Fibroblast of mammary gland (primary cell): ENCODE measurements at regions not wholly inside any gene's neighbourhood (a gene's known extent, or its start where the extent isn't known, plus 50 kb on each side); places are given as distances from the start of the nearest gene placed in this dataset.

ENCODE experiments used
- DNase-seq: peaks from one replicate; pipeline ENCODE4 v3.0.0-alpha.2; 2010; ENCODE audit warnings: low read depth
- H3K4me3 ChIP-seq: 2 replicates; pipeline ENCODE4 v1.5.1; 2011; ENCODE audit warnings: low read depth, mild to moderate bottlenecking, low read length, moderate library complexity; ENCODE audit not compliant: control insufficient read depth
- TF ChIP-seq, protein P1 (sequence below): conservative IDR thresholded peaks from 2 replicates; pipeline ENCODE4 v1.5.1; 2011; ENCODE audit warnings: low read depth, low read length, inconsistent platforms; ENCODE audit not compliant: control insufficient read depth, insufficient read depth

DNA sequence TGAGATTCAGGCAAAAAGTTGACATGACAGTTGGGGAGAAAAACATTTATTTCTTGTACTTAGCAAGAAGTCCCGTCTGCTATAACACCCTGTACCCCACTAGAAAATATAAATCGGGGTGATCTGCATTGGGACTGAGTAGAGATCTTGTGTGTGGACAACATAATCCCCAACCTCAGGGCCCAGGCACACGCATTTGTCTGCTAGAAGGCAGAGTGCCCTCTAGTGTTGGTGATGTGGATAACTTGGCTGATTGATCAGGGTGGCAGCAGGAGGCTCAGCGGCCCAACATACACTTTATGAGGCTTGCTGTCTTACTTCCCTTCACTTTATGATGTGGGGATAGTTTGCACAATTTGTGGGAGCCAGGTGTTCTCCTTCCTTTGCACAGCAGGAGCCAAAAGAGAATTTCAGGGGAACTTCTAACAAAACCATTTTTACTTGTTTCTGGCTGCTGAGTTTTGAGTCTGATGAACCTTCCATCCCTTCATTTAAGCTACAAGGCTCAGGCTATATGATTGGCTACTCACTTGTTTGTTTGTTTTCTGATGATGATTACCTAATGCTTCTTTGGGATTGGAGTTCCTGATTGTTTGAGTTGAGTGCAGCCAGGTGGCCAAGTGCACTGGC, 263.2 kb downstream of the DMAC1 start:
- DNase-seq: peak; percentile 66
- TF ChIP-seq, protein P1, sequence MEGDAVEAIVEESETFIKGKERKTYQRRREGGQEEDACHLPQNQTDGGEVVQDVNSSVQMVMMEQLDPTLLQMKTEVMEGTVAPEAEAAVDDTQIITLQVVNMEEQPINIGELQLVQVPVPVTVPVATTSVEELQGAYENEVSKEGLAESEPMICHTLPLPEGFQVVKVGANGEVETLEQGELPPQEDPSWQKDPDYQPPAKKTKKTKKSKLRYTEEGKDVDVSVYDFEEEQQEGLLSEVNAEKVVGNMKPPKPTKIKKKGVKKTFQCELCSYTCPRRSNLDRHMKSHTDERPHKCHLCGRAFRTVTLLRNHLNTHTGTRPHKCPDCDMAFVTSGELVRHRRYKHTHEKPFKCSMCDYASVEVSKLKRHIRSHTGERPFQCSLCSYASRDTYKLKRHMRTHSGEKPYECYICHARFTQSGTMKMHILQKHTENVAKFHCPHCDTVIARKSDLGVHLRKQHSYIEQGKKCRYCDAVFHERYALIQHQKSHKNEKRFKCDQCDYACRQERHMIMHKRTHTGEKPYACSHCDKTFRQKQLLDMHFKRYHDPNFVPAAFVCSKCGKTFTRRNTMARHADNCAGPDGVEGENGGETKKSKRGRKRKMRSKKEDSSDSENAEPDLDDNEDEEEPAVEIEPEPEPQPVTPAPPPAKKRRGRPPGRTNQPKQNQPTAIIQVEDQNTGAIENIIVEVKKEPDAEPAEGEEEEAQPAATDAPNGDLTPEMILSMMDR: peak; percentile 82
- no peak overlapping the region for H3K4me3 ChIP-seq

DNA sequence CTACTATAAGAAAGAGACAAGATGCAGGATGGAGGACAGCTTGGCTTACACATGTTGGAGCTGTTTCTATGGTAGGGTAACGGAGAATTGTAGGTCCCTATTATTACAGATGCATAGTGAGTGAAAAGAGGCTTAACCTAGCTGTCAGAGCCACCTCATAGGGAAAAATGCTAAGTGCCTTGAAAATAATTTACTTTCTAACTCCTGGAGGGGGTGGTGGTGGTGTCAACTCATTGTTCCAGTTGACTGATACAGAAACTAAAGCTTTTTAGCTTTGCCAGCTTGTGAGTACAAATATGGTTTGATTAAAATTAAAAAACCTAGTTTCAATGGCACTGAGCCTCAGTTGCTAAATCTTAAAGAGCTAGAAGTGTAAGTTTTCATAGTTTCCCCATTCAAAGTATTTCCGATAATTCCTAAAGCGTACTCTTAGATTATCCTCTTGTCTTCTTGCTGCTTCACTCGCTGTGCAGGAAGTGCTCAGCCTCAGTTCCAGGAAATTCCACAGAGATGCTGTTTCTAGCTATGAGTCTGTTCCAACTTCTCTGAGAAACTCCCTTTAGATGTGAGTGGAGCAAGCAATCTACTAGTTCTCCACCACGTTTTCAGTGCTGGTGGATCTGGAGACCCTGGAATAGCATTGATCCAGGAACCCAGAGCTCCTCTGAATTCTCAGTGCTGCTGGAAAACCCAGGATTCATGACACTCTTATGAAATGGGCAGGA, 265.2 kb downstream of the DMAC1 start:
- no peak overlapping the region for H3K4me3 ChIP-seq
- TF ChIP-seq, protein P1: no peak
- DNase-seq: no peak

DNA sequence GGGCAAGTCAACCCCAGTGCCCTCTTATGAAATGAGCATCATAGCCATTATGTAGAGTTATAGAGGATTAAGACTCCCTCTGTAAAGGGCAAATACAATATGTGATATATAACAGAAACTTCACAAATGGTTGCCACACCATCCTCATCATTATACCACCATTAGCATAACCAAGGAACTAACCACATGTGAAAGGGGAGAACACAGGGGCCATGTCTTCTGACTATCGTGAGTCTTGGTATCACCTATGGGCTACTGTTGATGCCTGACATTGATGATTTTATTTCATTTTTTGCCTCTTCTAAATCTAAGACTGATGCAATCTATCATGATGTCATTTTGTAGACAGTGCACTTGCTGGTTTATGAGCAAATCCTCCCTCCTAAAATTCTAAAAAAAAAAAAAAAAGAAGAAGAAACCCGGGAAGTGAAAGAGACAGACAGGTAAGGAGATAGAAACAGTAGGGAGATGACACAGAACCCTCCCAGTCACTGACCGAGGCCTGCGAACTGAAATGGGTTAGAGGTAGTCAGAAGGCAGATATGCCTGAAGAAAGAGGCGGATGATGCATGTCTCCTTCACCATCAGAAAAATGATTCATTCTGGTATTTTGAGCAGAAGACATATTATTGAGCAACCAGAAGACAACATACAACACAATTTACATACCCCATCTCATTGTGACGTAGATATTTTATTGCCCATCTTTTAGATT, 266.0 kb downstream of the DMAC1 start:
- no peak overlapping the region for H3K4me3 ChIP-seq
- TF ChIP-seq, protein P1: no peak
- DNase-seq: no peak

DNA sequence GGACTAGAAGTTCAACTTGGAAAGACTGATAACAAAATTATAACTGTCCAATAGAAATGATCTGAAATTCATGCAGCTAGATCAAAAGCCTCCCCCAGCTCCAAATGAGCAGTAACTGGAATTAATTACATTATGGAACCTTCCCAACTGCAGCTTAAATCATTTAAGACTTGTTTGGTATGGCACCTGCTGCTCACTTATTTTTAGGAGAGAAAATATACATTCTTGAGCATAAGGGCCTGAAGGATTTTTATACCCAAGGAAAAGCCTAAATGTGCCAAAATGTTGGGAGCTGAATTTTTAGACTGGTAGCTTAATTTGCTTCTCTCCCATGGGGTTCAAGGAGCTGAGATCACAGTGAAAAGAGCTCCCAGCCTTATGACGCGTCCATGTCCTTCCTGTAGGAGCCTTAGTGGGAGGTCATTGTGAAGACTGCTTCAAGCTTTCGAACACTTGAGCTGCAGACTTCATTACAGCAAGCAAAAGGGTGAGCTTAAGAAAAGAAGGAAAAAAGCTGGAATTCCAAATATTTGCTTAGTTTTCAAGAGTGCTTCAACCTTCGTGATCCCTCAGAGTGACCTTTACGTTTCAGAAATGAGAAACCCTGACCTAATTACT, 276.0 kb downstream of the DMAC1 start:
- H3K4me3 ChIP-seq: no peak overlapping the region
- TF ChIP-seq, protein P1: no peak
- no peak for DNase-seq

DNA sequence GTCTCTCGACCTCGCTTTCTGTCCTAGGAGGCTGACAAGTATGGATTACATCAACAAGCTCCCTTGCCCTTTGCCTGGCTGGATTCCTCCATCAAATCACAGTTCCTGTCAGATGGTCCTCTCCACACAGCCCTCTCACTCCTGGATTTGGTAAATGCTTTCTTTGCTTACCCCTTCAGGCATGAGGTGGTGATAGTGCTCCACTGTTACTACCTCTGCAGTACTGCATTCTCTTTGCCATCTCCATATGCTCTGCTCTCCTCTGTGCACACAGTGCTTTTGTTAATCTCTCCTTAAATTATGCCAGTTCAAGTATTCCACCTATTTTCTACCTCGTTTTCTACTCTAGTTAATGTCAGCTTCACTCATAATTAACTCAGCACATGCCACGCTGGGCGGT, 279.2 kb downstream of the DMAC1 start:
- TF ChIP-seq, protein P1: no peak
- H3K4me3 ChIP-seq: no peak overlapping the region
- DNase-seq: no peak

DNA sequence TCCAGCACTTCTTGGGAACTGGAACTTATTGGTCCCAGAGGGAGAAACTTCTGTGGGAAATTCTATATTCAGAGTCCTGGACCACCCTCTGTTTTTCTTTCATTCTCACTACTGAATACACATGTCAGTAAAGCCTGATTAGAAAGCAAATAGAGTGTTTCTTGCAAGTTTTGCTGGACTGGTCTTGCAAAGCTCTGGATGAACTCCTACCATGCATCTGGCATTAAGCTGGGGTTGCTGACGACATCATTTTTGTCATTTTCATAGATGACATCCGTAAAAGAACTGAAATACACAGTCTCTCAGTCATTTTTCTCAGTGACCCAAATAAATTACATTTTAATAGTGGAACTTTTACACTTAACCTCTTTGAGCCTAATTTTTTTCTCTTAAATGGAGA, 283.2 kb downstream of the DMAC1 start:
- no peak for DNase-seq
- TF ChIP-seq, protein P1: no peak
- H3K4me3 ChIP-seq: no peak overlapping the region
